GM21723 (cell line): ENCODE measurements at regions not wholly inside any gene's neighbourhood (a gene's known extent, or its start where the extent isn't known, plus 50 kb on each side); places are given as distances from the start of the nearest gene placed in this dataset.

Source experiments
- ATAC-seq: cut with Tn5 transposase; IDR thresholded peaks from one replicate; pipeline ENCODE4 v1.9.1; 2021; ENCODE audit warnings: mild to moderate bottlenecking, moderate library complexity; ENCODE audit not compliant: unreplicated experiment

DNA sequence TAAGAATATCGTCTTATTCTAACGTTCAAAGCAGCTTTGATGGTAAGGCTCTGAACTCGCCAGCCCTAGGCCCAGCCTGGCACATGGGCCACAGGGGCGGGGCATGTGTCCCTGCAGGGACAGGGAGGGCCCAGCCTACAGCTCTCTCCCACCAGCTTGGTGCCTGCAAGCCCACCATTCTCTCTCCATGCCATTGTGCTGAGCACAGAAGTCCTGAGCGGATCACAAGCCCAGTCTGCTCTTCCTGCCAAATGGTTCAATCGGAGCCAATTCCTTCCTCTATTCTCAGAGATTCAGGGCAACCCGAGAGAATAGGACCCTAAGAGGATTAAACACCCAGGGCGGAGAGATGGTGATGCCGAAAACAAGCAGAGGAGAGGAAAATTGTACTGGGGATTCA is 50.3 kb upstream of the APCDD1 start:
- ATAC-seq: no peak
